ENCODE measurements at regions not wholly inside any gene's neighbourhood (a gene's known extent, or its start where the extent isn't known, plus 50 kb on each side); places are given as distances from the start of the nearest gene placed in this dataset.

DNA sequence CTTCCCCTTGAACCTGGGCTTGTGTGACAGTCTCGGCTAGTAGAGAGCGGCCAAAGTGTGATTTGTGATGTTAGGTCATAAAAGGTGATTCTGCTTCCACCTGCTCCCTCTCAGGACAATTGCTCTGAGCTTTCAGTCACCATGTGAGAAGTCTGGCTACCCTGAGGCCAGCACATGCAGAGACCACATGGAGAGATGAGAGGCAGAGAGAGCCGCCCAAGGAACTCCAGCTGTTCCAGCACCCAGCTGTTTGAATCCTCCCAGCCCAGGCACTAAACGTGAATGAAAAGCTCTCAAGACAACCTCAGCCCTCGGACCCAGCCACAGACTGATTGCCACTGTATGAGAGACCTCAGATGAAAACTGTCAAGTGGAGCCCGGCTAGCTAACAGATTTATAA, 143.4 kb upstream of the EEF1E1 start:
- no peak overlapping the region for H3K27ac ChIP-seq
- TF ChIP-seq Cebpa-rat (IDR thresholded peaks at IDR 0.05): no peak

GRCh38 chr6:8243475-8243874, 141.1 kb upstream of the EEF1E1 start:
- Histone ChIP-seq H3K4me3 (no peak overlapping the region), H3K4me1 (no peaks in the 10 kb centered on the region), H3K27ac (no peak overlapping the region), H3K27me3 (no peaks in the 10 kb centered on the region), H3K9ac (no peak overlapping the region), H3K4me2 (no peak overlapping the region), H4K20me1 (no peaks in the 10 kb centered on the region), H3K36me3 (no peaks in the 10 kb centered on the region), H3K9me3 (no peaks in the 10 kb centered on the region)
- no peak for TF ChIP-seq Cebpa-rat (IDR thresholded peaks at IDR 0.05)

More for the DNA sequence above, 143.4 kb upstream of the EEF1E1 start:
- H3K9me3 ChIP-seq: no peaks in the 10 kb centered on the region
- H3K36me3 ChIP-seq: no peaks in the 10 kb centered on the region
- H4K20me1 ChIP-seq: no peaks in the 10 kb centered on the region
- no peaks in the 10 kb centered on the region for H3K27me3 ChIP-seq
- no peak overlapping the region for H3K4me2 ChIP-seq
- no peak overlapping the region for H3K4me3 ChIP-seq
- no peaks in the 10 kb centered on the region for H3K4me1 ChIP-seq
- no peak overlapping the region for H3K9ac ChIP-seq

DNA sequence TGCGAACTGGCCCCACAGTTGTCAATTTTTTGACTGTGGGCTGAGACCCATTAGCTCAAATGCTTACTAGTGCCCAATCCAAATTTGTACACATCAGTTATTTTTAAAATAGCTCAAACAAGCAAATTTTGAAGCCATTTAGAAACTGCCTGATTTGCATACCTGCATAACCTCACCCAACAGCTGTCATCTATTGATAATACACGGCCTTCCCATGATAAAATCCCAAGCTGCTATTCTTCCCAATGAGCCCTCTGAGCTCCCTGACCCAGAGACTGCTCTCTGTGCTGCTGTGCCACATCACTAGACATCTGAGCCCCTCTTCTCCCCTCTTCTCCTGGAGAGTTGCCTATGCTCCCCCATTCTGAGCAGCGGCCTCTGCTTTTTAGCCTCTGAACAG, 140.5 kb upstream of the EEF1E1 start:
- no peaks in the 10 kb centered on the region for H3K4me1 ChIP-seq
- no peaks in the 10 kb centered on the region for H3K36me3 ChIP-seq
- no peak overlapping the region for H3K27ac ChIP-seq
- no peak overlapping the region for H3K4me3 ChIP-seq
- no peaks in the 10 kb centered on the region for H3K27me3 ChIP-seq
- TF ChIP-seq Cebpa-rat (IDR thresholded peaks at IDR 0.05): no peak
- no peaks in the 10 kb centered on the region for H4K20me1 ChIP-seq
- no peak overlapping the region for H3K4me2 ChIP-seq
- no peaks in the 10 kb centered on the region for H3K9me3 ChIP-seq
- H3K9ac ChIP-seq: no peak overlapping the region

- Histone ChIP-seq H3K27me3 (no peaks in the 10 kb centered on the region), H3K4me2 (no peak overlapping the region), H3K27ac (no peak overlapping the region), H3K9ac (no peak overlapping the region), H4K20me1 (no peaks in the 10 kb centered on the region), H3K4me1 (no peaks in the 10 kb centered on the region), H3K9me3 (no peaks in the 10 kb centered on the region), H3K4me3 (no peak overlapping the region), H3K36me3 (no peaks in the 10 kb centered on the region)
- no peak for TF ChIP-seq Cebpa-rat (IDR thresholded peaks at IDR 0.05)
Observed at GRCh38 chr6:8240301-8240700, 138.0 kb upstream of the EEF1E1 start.

- H4K20me1 ChIP-seq: no peaks in the 10 kb centered on the region
- H3K27me3 ChIP-seq: no peaks in the 10 kb centered on the region
Observed at GRCh38 chr6:8238773-8239683, 136.7 kb upstream of the EEF1E1 start.

GRCh38 chr6:8237668-8238067, 135.3 kb upstream of the EEF1E1 start:
- H4K20me1 ChIP-seq: no peaks in the 10 kb centered on the region
- H3K36me3 ChIP-seq: no peaks in the 10 kb centered on the region
- H3K9ac ChIP-seq: no peak overlapping the region
- no peak for TF ChIP-seq Cebpa-rat (IDR thresholded peaks at IDR 0.05)
- no peak overlapping the region for H3K4me2 ChIP-seq
- H3K4me3 ChIP-seq: no peak overlapping the region
- H3K27ac ChIP-seq: no peak overlapping the region
- no peaks in the 10 kb centered on the region for H3K27me3 ChIP-seq
- H3K4me1 ChIP-seq: no peaks in the 10 kb centered on the region
- no peaks in the 10 kb centered on the region for H3K9me3 ChIP-seq

More at GRCh38 chr6:8238773-8239683, 136.7 kb upstream of the EEF1E1 start:
- H3K27ac ChIP-seq: no peak overlapping the region
- no peak for TF ChIP-seq Cebpa-rat (IDR thresholded peaks at IDR 0.05)
- no peak overlapping the region for H3K4me3 ChIP-seq
- H3K9ac ChIP-seq: no peak overlapping the region
- H3K4me1 ChIP-seq: no peaks in the 10 kb centered on the region
- H3K4me2 ChIP-seq: no peak overlapping the region
- H3K36me3 ChIP-seq: no peaks in the 10 kb centered on the region
- H3K9me3 ChIP-seq: no peaks in the 10 kb centered on the region

DNA sequence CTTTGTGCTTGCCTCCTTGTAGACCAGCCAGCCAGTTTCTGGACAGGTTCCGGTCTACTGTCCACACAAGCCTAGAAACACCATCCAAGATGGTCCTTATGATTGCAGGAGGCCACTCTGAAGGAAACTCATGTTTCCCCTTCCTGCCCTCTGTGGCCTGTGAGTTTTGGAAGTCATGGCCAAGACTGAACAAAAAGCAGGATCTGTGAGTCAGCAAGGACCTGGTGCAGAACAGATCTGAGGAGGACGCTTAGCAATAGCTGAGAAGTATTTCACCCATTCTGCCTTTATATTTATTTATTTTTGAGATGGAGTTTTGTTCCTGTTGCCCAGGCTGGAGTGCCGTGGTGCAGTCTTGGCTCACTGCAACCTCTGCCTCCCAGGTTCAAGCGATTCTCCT, 134.6 kb upstream of the EEF1E1 start:
- Histone ChIP-seq H3K36me3 (no peaks in the 10 kb centered on the region), H4K20me1 (no peaks in the 10 kb centered on the region), H3K4me1 (no peaks in the 10 kb centered on the region), H3K4me3 (no peak overlapping the region), H3K27ac (no peak overlapping the region), H3K9ac (no peak overlapping the region), H3K4me2 (no peak overlapping the region), H3K27me3 (no peaks in the 10 kb centered on the region), H3K9me3 (no peaks in the 10 kb centered on the region)
- no peak for TF ChIP-seq Cebpa-rat (IDR thresholded peaks at IDR 0.05)

- H3K27ac ChIP-seq: no peak overlapping the region
- H3K27me3 ChIP-seq: no peaks in the 10 kb centered on the region
- no peaks in the 10 kb centered on the region for H3K4me1 ChIP-seq
- H3K9ac ChIP-seq: no peak overlapping the region
- H3K4me3 ChIP-seq: no peak overlapping the region
- H3K36me3 ChIP-seq: no peaks in the 10 kb centered on the region
- no peaks in the 10 kb centered on the region for H3K9me3 ChIP-seq
- no peak overlapping the region for H3K4me2 ChIP-seq
- no peak for TF ChIP-seq Cebpa-rat (IDR thresholded peaks at IDR 0.05)
- H4K20me1 ChIP-seq: no peaks in the 10 kb centered on the region
Observed at GRCh38 chr6:8234321-8234720, 132.0 kb upstream of the EEF1E1 start.

GRCh38 chr6:8231956-8232355, 129.6 kb upstream of the EEF1E1 start:
- no peak overlapping the region for H3K4me3 ChIP-seq
- no peaks in the 10 kb centered on the region for H3K4me1 ChIP-seq
- H3K27me3 ChIP-seq: no peaks in the 10 kb centered on the region
- no peak for TF ChIP-seq Cebpa-rat (IDR thresholded peaks at IDR 0.05)
- no peak overlapping the region for H3K4me2 ChIP-seq
- no peaks in the 10 kb centered on the region for H4K20me1 ChIP-seq
- no peak overlapping the region for H3K9ac ChIP-seq
- H3K27ac ChIP-seq: no peak overlapping the region
- no peaks in the 10 kb centered on the region for H3K9me3 ChIP-seq
- no peaks in the 10 kb centered on the region for H3K36me3 ChIP-seq

GRCh38 chr6:8229915-8230756, 127.8 kb upstream of the EEF1E1 start:
- Histone ChIP-seq H3K4me3 (no peak overlapping the region), H3K9ac (no peak overlapping the region), H4K20me1 (no peaks in the 10 kb centered on the region), H3K9me3 (no peaks in the 10 kb centered on the region), H3K36me3 (no peaks in the 10 kb centered on the region), H3K4me2 (no peak overlapping the region), H3K27ac (no peak overlapping the region), H3K4me1 (no peaks in the 10 kb centered on the region), H3K27me3 (no peaks in the 10 kb centered on the region)
- no peak for TF ChIP-seq Cebpa-rat (IDR thresholded peaks at IDR 0.05)

Data from BLaER1 (cell line).